Cardiac muscle cell (in vitro differentiated cells and primary cell): ENCODE measurements at regions not wholly inside any gene's neighbourhood (a gene's known extent, or its start where the extent isn't known, plus 50 kb on each side); places are given as distances from the start of the nearest gene placed in this dataset.

Source experiments
- DNase-seq, 2 donors: peaks; one replicate each; pipeline versions ENCODE4 v3.0.0 to v3.0.0-alpha.2; 2010 to 2017; ENCODE audit warnings: low read depth in 1 of 2, low spot score in 1 of 2
- H3K27ac ChIP-seq: fragments of 200-600 bp; sonication (generic); 2 replicates; pipeline ENCODE4 v1.5.1; 2016
- H3K27me3 ChIP-seq: fragments of 200-600 bp; sonication (generic); 2 replicates; pipeline ENCODE4 v1.6.0; 2016; ENCODE audit warnings: control low read depth
- H3K36me3 ChIP-seq: fragments of 200-600 bp; sonication (generic); 2 replicates; pipeline ENCODE4 v1.5.1; 2016; ENCODE audit warnings: control low read depth
- H3K4me1 ChIP-seq: fragments of 200-600 bp; sonication (generic); 2 replicates; pipeline ENCODE4 v1.8.1; 2017; ENCODE audit warnings: low read depth, mild to moderate bottlenecking, mixed run types
- H3K4me3 ChIP-seq: fragments of 200-600 bp; sonication (generic); 2 replicates; pipeline ENCODE4 v1.5.1; 2016; ENCODE audit warnings: mild to moderate bottlenecking
- H3K9me3 ChIP-seq: fragments of 200-600 bp; sonication (generic); 2 replicates; pipeline ENCODE4 v1.5.1; 2017; ENCODE audit warnings: low read depth, mild to moderate bottlenecking, control low read depth
- TF ChIP-seq, protein P1 (sequence below): IDR thresholded peaks from 2 replicates; pipeline ENCODE4 v1.5.1; 2012; ENCODE audit warnings: low read depth, mild to moderate bottlenecking, low read length

GRCh38 chr13:79003989-79004898 is 345.3 kb upstream of the OBI1 start:
- H3K36me3 ChIP-seq, result no peaks in the 10 kb centered on the region
- no peaks in the 10 kb centered on the region for H3K4me1 ChIP-seq
- no peak overlapping the region for H3K4me3 ChIP-seq
- no peaks in the 10 kb centered on the region for H3K27me3 ChIP-seq
- no peak for DNase-seq
- H3K9me3 ChIP-seq, result no peaks in the 10 kb centered on the region
- H3K27ac ChIP-seq, result no peak overlapping the region
- TF ChIP-seq, protein P1, sequence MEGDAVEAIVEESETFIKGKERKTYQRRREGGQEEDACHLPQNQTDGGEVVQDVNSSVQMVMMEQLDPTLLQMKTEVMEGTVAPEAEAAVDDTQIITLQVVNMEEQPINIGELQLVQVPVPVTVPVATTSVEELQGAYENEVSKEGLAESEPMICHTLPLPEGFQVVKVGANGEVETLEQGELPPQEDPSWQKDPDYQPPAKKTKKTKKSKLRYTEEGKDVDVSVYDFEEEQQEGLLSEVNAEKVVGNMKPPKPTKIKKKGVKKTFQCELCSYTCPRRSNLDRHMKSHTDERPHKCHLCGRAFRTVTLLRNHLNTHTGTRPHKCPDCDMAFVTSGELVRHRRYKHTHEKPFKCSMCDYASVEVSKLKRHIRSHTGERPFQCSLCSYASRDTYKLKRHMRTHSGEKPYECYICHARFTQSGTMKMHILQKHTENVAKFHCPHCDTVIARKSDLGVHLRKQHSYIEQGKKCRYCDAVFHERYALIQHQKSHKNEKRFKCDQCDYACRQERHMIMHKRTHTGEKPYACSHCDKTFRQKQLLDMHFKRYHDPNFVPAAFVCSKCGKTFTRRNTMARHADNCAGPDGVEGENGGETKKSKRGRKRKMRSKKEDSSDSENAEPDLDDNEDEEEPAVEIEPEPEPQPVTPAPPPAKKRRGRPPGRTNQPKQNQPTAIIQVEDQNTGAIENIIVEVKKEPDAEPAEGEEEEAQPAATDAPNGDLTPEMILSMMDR, result no peak

GRCh38 chr13:78999494-78999893 is 340.5 kb upstream of the OBI1 start:
- no peaks in the 10 kb centered on the region for H3K27me3 ChIP-seq
- H3K9me3 ChIP-seq, result no peaks in the 10 kb centered on the region
- H3K36me3 ChIP-seq, result no peaks in the 10 kb centered on the region
- DNase-seq, result no peak
- no peak overlapping the region for H3K4me3 ChIP-seq
- no peak overlapping the region for H3K27ac ChIP-seq
- H3K4me1 ChIP-seq, result no peaks in the 10 kb centered on the region
- TF ChIP-seq, protein P1, result no peak

DNA sequence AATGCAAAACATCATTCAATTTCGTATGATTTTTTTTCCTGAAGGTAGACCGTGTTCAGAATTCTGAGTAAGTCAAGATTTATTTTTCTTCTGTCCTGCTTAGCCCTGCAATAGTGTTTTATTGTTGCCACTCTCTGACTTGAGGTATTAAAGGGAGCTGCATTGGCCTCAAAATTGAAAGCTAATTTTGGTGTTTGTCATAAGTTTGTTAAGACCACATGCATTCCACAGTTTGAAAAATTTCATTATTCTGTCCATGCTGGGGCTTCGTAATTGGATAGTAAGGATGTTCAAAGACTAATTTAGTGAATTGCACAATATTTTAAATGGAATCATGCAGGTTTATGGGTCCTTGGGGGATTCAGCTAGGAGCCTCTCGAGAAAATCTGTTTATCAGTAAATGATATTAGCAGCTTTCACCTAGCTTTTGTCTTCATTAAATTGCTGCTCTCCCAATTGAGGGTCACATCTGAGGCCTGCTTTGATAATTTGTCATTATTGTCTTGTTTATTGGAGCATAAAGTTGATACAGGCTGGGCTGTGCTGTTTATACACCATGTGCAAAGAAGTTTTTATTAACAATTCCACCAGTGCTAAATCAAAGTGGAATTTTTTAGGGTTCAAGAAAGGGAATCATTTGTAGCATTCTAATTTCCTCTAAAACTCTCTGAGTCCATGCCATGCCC is 339.8 kb upstream of the OBI1 start:
- no peak overlapping the region for H3K27ac ChIP-seq

GRCh38 chr13:78997902-78998629 is 339.1 kb upstream of the OBI1 start:
- Histone ChIP-seq H3K27me3 (no peaks in the 10 kb centered on the region), H3K27ac (no peak overlapping the region), H3K9me3 (no peaks in the 10 kb centered on the region), H3K4me3 (no peak overlapping the region), H3K4me1 (no peaks in the 10 kb centered on the region), H3K36me3 (no peaks in the 10 kb centered on the region)
- no peak for DNase-seq
- TF ChIP-seq, protein P1, result no peak

More for the DNA sequence above, 339.8 kb upstream of the OBI1 start:
- no peak for DNase-seq
- Histone ChIP-seq H3K9me3 (no peaks in the 10 kb centered on the region), H3K27me3 (no peaks in the 10 kb centered on the region), H3K36me3 (no peaks in the 10 kb centered on the region), H3K4me1 (no peaks in the 10 kb centered on the region), H3K4me3 (no peak overlapping the region)
- TF ChIP-seq, protein P1, result no peak

GRCh38 chr13:78993792-78994191 is 334.8 kb upstream of the OBI1 start:
- TF ChIP-seq, protein P1, result no peak
- H3K4me3 ChIP-seq, result no peak overlapping the region

More at GRCh38 chr13:78993792-78994191, 334.8 kb upstream of the OBI1 start:
- no peak for DNase-seq
- Histone ChIP-seq H3K27me3 (no peaks in the 10 kb centered on the region), H3K36me3 (no peaks in the 10 kb centered on the region), H3K9me3 (no peaks in the 10 kb centered on the region), H3K4me1 (no peaks in the 10 kb centered on the region), H3K27ac (no peak overlapping the region)
